ENCODE measurements at regions not wholly inside any gene's neighbourhood (a gene's known extent, or its start where the extent isn't known, plus 50 kb on each side); places are given as distances from the start of the nearest gene placed in this dataset.

DNA sequence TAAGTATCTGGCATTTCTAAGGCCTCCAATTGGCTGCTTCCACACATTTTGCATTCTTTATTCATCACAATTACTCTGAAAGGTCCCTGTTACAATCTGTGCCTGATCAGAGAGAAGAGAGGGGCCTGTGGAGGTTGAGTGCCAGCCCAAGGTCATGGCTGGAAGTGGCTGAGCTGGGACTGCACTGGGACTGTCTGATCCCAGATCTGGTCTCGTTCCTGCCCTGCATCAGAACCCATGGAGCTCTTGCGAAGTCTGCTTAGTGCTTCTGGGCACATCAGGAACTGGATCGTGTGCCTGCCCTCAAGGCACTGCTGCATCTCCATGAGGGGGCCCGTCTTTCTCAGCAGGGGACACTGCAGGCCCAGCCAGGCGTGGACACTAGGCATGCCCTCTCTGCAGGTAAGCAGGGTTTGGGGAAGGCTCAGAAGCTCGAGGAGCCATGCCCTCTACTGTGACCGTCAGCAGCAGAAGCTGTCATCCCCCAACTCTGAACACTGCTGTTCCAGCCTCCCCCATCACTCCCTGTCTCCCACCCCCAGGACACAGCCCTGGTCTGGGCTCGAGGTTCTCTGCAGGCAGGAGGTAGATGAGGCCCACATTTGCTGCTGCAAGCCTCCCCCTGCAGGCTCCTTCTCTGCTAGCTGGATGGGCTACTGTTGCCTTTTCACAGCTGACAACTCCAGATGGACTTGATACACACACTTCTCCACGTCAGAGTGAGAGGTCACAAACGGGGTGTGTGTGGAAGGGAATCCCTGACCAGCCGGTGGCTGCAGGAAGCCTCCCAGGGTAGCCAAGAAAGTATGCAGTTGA lies 96.5 kb upstream of the PRR23E start:
- H3K4me3 ChIP-seq (replicated peaks in 1 of 4; ENCODE audit: control extremely low read depth in 1 of 4, insufficient read depth in 1 of 4, low read depth in 3 of 4, low read length in 4 of 4): no peak overlapping the region
- H3K9ac ChIP-seq (ENCODE audit: insufficient read depth, low read length): no peak overlapping the region
- no peak for TF ChIP-seq EZH2 (IDR thresholded peaks at IDR 0.05; ENCODE audit: low read length, missing control alignments)
- TF ChIP-seq, protein P1, sequence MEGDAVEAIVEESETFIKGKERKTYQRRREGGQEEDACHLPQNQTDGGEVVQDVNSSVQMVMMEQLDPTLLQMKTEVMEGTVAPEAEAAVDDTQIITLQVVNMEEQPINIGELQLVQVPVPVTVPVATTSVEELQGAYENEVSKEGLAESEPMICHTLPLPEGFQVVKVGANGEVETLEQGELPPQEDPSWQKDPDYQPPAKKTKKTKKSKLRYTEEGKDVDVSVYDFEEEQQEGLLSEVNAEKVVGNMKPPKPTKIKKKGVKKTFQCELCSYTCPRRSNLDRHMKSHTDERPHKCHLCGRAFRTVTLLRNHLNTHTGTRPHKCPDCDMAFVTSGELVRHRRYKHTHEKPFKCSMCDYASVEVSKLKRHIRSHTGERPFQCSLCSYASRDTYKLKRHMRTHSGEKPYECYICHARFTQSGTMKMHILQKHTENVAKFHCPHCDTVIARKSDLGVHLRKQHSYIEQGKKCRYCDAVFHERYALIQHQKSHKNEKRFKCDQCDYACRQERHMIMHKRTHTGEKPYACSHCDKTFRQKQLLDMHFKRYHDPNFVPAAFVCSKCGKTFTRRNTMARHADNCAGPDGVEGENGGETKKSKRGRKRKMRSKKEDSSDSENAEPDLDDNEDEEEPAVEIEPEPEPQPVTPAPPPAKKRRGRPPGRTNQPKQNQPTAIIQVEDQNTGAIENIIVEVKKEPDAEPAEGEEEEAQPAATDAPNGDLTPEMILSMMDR (conservative IDR thresholded peaks at IDR 0.05 in 1 of 2, IDR thresholded peaks at IDR 0.05 in 1 of 2; ENCODE audit: low read depth in 1 of 2, low read length in 2 of 2): no peak
- H3K79me2 ChIP-seq (ENCODE audit: control insufficient read depth, insufficient read depth, low read length): no peaks in the 10 kb centered on the region
- peaks cover 3% of the 10 kb centered on the region for H3K27me3 ChIP-seq (ENCODE audit: control insufficient read depth, insufficient read depth, low read length)
- no peak overlapping the region for H2AFZ ChIP-seq (ENCODE audit: low read length)
- H3K4me1 ChIP-seq (ENCODE audit: control insufficient read depth, extremely low read depth, insufficient read depth, low read length): no peaks in the 10 kb centered on the region
- peak in 1 of 2 donors; percentile 8 for DNase-seq (ENCODE audit: low read depth in 2 of 2)
- no peaks in the 10 kb centered on the region for H4K20me1 ChIP-seq (ENCODE audit: control insufficient read depth, extremely low read depth, insufficient read depth, low read length)
- H3K9me3 ChIP-seq (ENCODE audit: control insufficient read depth, insufficient read depth, low read depth, low read length): no peaks in the 10 kb centered on the region
- no peak overlapping the region for H3K4me2 ChIP-seq (ENCODE audit: extremely low read depth, insufficient read depth, low read length)
- H3K36me3 ChIP-seq (ENCODE audit: control insufficient read depth, insufficient read depth, low read length): no peaks in the 10 kb centered on the region
- H3K27ac ChIP-seq (ENCODE audit: insufficient read depth, low read length): no peak overlapping the region

DNA sequence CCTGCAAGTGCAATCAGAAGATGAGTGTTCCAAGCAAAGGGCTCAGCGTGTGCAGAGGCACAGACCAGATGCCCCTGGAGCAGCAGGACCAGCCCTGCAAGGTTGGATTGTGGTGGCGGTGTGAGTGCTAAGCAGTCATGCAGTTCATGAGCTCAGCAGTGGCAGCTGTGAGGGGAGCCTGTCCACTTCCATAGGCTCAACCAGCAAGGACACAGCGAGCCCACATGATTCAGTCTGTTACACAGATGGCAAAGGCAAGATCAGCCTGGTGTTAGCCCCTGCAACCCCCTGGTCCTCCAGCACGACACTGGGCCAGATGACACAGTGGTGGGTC lies 95.9 kb upstream of the PRR23E start:
- no peaks in the 10 kb centered on the region for H4K20me1 ChIP-seq (ENCODE audit: control insufficient read depth, extremely low read depth, insufficient read depth, low read length)
- H3K4me1 ChIP-seq (ENCODE audit: control insufficient read depth, extremely low read depth, insufficient read depth, low read length): no peaks in the 10 kb centered on the region
- no peak for TF ChIP-seq EZH2 (IDR thresholded peaks at IDR 0.05; ENCODE audit: low read length, missing control alignments)
- TF ChIP-seq, protein P1 (conservative IDR thresholded peaks at IDR 0.05 in 1 of 2, IDR thresholded peaks at IDR 0.05 in 1 of 2; ENCODE audit: low read depth in 1 of 2, low read length in 2 of 2): no peak
- no peak overlapping the region for H3K4me3 ChIP-seq (replicated peaks in 1 of 4; ENCODE audit: control extremely low read depth in 1 of 4, insufficient read depth in 1 of 4, low read depth in 3 of 4, low read length in 4 of 4)
- no peak overlapping the region for H3K4me2 ChIP-seq (ENCODE audit: extremely low read depth, insufficient read depth, low read length)
- no peak overlapping the region for H3K9ac ChIP-seq (ENCODE audit: insufficient read depth, low read length)
- H2AFZ ChIP-seq (ENCODE audit: low read length): no peak overlapping the region
- H3K9me3 ChIP-seq (ENCODE audit: control insufficient read depth, insufficient read depth, low read depth, low read length): no peaks in the 10 kb centered on the region
- no peaks in the 10 kb centered on the region for H3K79me2 ChIP-seq (ENCODE audit: control insufficient read depth, insufficient read depth, low read length)
- H3K27me3 ChIP-seq (ENCODE audit: control insufficient read depth, insufficient read depth, low read length): peaks cover 3% of the 10 kb centered on the region
- no peak overlapping the region for H3K27ac ChIP-seq (ENCODE audit: insufficient read depth, low read length)
- H3K36me3 ChIP-seq (ENCODE audit: control insufficient read depth, insufficient read depth, low read length): no peaks in the 10 kb centered on the region
- no peak for DNase-seq (ENCODE audit: low read depth in 2 of 2)

GRCh38 chr3:127097481-127097880 lies 95.5 kb upstream of the PRR23E start:
- no peak overlapping the region for H3K4me2 ChIP-seq (ENCODE audit: extremely low read depth, insufficient read depth, low read length)
- H3K27me3 ChIP-seq (ENCODE audit: control insufficient read depth, insufficient read depth, low read length): peaks cover 3% of the 10 kb centered on the region
- TF ChIP-seq, protein P1 (conservative IDR thresholded peaks at IDR 0.05 in 1 of 2, IDR thresholded peaks at IDR 0.05 in 1 of 2; ENCODE audit: low read depth in 1 of 2, low read length in 2 of 2): no peak
- TF ChIP-seq EZH2 (IDR thresholded peaks at IDR 0.05; ENCODE audit: low read length, missing control alignments): no peak
- H3K9me3 ChIP-seq (ENCODE audit: control insufficient read depth, insufficient read depth, low read depth, low read length): no peaks in the 10 kb centered on the region
- no peak overlapping the region for H3K4me3 ChIP-seq (replicated peaks in 1 of 4; ENCODE audit: control extremely low read depth in 1 of 4, insufficient read depth in 1 of 4, low read depth in 3 of 4, low read length in 4 of 4)
- no peak overlapping the region for H3K27ac ChIP-seq (ENCODE audit: insufficient read depth, low read length)
- H2AFZ ChIP-seq (ENCODE audit: low read length): no peak overlapping the region
- DNase-seq (ENCODE audit: low read depth in 2 of 2): no peak
- no peaks in the 10 kb centered on the region for H3K4me1 ChIP-seq (ENCODE audit: control insufficient read depth, extremely low read depth, insufficient read depth, low read length)
- H3K36me3 ChIP-seq (ENCODE audit: control insufficient read depth, insufficient read depth, low read length): no peaks in the 10 kb centered on the region
- H4K20me1 ChIP-seq (ENCODE audit: control insufficient read depth, extremely low read depth, insufficient read depth, low read length): no peaks in the 10 kb centered on the region
- no peak overlapping the region for H3K9ac ChIP-seq (ENCODE audit: insufficient read depth, low read length)
- no peaks in the 10 kb centered on the region for H3K79me2 ChIP-seq (ENCODE audit: control insufficient read depth, insufficient read depth, low read length)

Data from fibroblast of lung (primary cell).